Mucosa of stomach (tissue), 1 donor: ENCODE measurements at regions not wholly inside any gene's neighbourhood (a gene's known extent, or its start where the extent isn't known, plus 50 kb on each side); places are given as distances from the start of the nearest gene placed in this dataset.
"Not testable (repeated sequence)": the region's sequence is repeated elsewhere in the genome, so short reads cannot be mapped to it uniquely, and the experiment has no call there.

ENCODE experiments used
- H3K27me3 ChIP-seq: one replicate; pipeline ENCODE4 v1.7.0; 2013; ENCODE audit warnings: mild to moderate bottlenecking, low read length; ENCODE audit not compliant: control insufficient read depth, insufficient read depth
- H3K36me3 ChIP-seq: one replicate; pipeline ENCODE4 v1.7.0; 2013; ENCODE audit warnings: low read length; ENCODE audit not compliant: control insufficient read depth, insufficient read depth
- H3K4me1 ChIP-seq: one replicate; pipeline ENCODE4 v1.7.0; 2013; ENCODE audit warnings: mild to moderate bottlenecking, low read length; ENCODE audit not compliant: control insufficient read depth, insufficient read depth
- H3K4me3 ChIP-seq: one replicate; pipeline ENCODE4 v1.7.0; 2013; ENCODE audit warnings: low read length
- H3K9ac ChIP-seq: one replicate; pipeline ENCODE4 v1.7.0; 2013; ENCODE audit warnings: mild to moderate bottlenecking, low read length, moderate library complexity
- H3K9me3 ChIP-seq: one replicate; pipeline ENCODE4 v1.7.0; 2013; ENCODE audit warnings: mild to moderate bottlenecking, low read length, moderate library complexity; ENCODE audit not compliant: control insufficient read depth
- donor health status: Pancreatic carcinoma.

DNA sequence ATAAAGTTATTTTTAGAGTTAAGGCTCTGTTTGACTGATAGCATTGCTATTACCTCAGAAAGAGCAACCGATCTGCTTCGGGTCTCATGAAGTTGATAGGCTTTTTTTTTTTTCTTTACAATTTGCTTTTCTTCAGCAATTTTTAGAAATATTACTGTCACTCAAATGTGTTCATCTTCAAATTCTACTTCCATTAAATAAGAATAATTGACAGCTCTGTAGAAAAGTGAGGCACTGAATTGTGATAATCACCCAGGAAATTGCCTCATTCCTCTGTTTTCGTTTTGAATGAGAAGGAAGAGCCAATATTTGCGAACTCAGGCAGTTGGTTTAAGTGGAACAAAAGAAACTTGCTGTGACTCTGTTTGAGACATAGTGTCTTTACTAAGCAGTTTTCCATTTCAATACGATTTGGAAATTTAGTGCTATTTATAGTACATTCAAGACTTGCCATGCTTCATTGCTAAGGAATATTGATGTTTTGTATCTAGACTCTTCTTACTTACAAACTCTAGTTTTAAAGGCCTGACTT, 700.5 kb upstream of the CDH10 start:
- Histone ChIP-seq H3K27me3 (no peaks in the 10 kb centered on the region), H3K4me1 (no peaks in the 10 kb centered on the region), H3K36me3 (no peaks in the 10 kb centered on the region), H3K9ac (no peak overlapping the region), H3K9me3 (no peaks in the 10 kb centered on the region), H3K4me3 (no peak overlapping the region)

DNA sequence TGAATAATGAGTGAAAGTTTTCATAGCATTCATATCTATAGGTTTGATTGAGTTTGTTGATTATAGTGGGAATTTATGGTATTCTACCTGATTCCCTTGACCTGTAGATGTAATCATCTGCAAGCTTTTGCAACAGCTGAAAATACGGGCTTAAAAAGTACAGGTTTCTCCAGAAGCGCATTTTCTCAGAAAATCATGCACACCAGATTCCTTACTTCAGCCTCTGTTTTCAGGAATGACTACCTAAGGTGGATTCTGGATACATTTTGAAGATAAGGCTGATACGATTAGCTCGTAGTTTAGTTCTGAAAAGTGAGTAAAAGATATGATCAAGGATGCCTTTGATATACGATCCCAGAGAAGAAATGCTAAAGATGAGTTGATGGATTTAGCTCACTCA, 694.8 kb upstream of the CDH10 start:
- H3K9me3 ChIP-seq = no peaks in the 10 kb centered on the region
- H3K27me3 ChIP-seq = no peaks in the 10 kb centered on the region
- no peak overlapping the region for H3K9ac ChIP-seq
- no peaks in the 10 kb centered on the region for H3K36me3 ChIP-seq
- H3K4me1 ChIP-seq = no peaks in the 10 kb centered on the region
- H3K4me3 ChIP-seq = no peak overlapping the region

GRCh38 chr5:25334350-25334749, 689.6 kb upstream of the CDH10 start:
- H3K9me3 ChIP-seq = no peaks in the 10 kb centered on the region
- H3K36me3 ChIP-seq = no peaks in the 10 kb centered on the region
- no peak overlapping the region for H3K9ac ChIP-seq
- H3K4me3 ChIP-seq = no peak overlapping the region
- H3K4me1 ChIP-seq = no peaks in the 10 kb centered on the region
- H3K27me3 ChIP-seq = no peaks in the 10 kb centered on the region

DNA sequence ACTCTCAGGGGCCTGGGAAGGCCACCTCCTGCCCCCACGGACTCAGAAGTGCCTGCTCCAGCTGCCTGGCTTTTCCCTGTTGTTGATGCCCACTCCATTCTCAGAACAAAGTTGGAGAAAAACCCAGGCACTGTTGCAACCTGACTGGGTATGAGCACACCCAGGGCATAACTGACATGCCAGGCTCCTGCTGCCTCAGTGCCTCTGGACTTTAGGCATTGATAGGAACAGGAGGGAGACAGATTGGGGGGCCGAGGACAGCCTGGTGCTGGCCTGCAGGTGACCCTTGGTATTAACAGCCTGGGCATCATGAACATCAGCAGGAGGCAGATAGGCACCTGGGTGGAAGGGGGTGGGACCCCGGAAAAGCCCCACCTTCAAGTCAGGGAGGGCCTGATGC, 685.9 kb upstream of the CDH10 start:
- no peak overlapping the region for H3K4me3 ChIP-seq
- H3K4me1 ChIP-seq = no peaks in the 10 kb centered on the region
- H3K9me3 ChIP-seq = no peaks in the 10 kb centered on the region
- no peak overlapping the region for H3K9ac ChIP-seq
- no peaks in the 10 kb centered on the region for H3K36me3 ChIP-seq
- H3K27me3 ChIP-seq = no peaks in the 10 kb centered on the region

DNA sequence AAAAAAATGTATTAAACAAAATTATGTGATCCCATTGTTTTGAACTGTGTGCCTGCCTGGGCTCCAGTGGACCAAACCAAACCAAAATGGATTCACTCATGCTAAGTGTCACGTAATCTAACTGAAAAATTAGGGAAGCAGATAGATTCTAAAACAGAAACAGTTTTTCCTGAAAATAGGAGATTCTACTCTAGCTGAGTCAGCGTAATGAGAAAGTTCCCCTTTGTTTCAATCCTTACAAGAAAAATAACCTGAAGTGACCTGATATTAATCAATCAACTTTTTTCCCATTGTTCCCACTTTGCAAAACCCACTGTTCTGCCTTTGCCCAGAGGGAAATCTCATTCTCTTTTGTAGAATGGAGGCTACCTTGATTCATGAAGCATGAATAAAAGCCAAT, 682.4 kb upstream of the CDH10 start:
- H3K27me3 ChIP-seq = no peaks in the 10 kb centered on the region
- H3K4me1 ChIP-seq = no peaks in the 10 kb centered on the region
- H3K36me3 ChIP-seq = no peaks in the 10 kb centered on the region
- no peak overlapping the region for H3K9ac ChIP-seq
- H3K9me3 ChIP-seq = no peaks in the 10 kb centered on the region
- no peak overlapping the region for H3K4me3 ChIP-seq

GRCh38 chr5:25301836-25302235, 657.1 kb upstream of the CDH10 start:
- Histone ChIP-seq H3K9me3 (no peaks in the 10 kb centered on the region), H3K36me3 (no peaks in the 10 kb centered on the region), H3K27me3 (no peaks in the 10 kb centered on the region), H3K4me3 (no peak overlapping the region), H3K9ac (no peak overlapping the region), H3K4me1 (no peaks in the 10 kb centered on the region)

DNA sequence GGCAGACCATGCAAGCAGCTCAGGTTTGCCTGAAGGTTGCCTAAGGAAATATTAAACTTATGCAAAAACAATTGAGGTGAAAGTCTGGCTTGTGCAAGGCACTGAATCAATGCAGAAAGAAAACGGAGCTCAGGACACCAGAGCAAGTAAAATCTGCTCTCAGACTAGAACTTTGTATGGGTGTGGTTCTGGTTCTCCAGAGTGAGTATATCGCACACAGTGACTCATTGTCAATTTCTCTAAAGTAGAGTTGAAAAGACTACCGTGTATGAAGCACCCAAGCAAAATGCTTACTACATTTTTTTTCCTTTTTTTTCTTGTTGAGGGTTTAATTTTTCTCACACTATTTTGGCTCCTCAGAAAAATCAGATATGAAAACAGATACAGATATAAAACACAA, 650.3 kb upstream of the CDH10 start:
- Histone ChIP-seq H3K27me3 (no peaks in the 10 kb centered on the region), H3K36me3 (no peaks in the 10 kb centered on the region), H3K4me3 (no peak overlapping the region), H3K4me1 (no peaks in the 10 kb centered on the region), H3K9me3 (peaks cover 5% of the 10 kb centered on the region), H3K9ac (no peak overlapping the region)

DNA sequence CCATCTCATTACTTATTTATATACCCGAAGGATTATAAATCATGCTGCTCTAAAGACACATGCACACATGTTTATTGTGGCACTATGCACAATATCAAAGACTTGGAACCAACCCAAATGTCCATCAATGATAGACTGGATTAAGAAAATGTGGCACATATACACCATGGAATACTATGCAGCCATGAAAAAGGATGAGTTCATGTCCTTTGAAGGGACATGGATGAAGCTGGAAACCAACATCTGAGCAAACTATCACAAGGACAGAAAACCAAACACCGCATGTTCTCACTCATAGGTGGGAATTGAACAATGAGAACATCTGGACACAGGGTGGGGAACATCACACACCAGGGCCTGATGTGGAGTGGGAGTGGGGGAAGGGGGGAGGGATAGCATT, 645.0 kb upstream of the CDH10 start:
- not testable (repeated sequence) for H3K9me3 ChIP-seq, H3K9ac ChIP-seq, H3K36me3 ChIP-seq, H3K27me3 ChIP-seq, H3K4me3 ChIP-seq, H3K4me1 ChIP-seq

DNA sequence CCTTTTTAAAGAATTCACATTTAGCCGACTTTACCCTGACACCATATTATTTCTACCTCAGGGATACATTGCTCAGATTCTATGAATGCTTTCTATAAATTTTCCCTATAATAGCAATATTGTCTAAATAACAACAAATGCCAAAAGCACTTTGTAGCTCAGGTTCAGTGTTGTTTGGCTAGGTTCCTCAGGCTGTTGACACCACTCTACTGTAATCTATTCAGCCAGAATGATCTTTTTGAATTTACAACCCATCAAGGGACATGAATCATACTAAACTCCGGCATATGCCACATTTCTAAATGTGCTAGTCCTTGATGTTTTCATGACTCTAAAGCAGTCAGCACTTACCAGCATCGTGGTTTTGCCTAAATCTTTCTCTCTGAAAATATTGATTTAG, 641.5 kb upstream of the CDH10 start:
- H3K4me3 ChIP-seq = no peak overlapping the region
- H3K27me3 ChIP-seq = no peaks in the 10 kb centered on the region
- no peaks in the 10 kb centered on the region for H3K9me3 ChIP-seq
- H3K9ac ChIP-seq = no peak overlapping the region
- no peaks in the 10 kb centered on the region for H3K36me3 ChIP-seq
- no peaks in the 10 kb centered on the region for H3K4me1 ChIP-seq

GRCh38 chr5:25285136-25285535, 640.4 kb upstream of the CDH10 start:
- no peaks in the 10 kb centered on the region for H3K27me3 ChIP-seq
- H3K36me3 ChIP-seq = no peaks in the 10 kb centered on the region
- H3K9ac ChIP-seq = no peak overlapping the region
- no peak overlapping the region for H3K4me3 ChIP-seq
- no peaks in the 10 kb centered on the region for H3K4me1 ChIP-seq
- no peaks in the 10 kb centered on the region for H3K9me3 ChIP-seq

DNA sequence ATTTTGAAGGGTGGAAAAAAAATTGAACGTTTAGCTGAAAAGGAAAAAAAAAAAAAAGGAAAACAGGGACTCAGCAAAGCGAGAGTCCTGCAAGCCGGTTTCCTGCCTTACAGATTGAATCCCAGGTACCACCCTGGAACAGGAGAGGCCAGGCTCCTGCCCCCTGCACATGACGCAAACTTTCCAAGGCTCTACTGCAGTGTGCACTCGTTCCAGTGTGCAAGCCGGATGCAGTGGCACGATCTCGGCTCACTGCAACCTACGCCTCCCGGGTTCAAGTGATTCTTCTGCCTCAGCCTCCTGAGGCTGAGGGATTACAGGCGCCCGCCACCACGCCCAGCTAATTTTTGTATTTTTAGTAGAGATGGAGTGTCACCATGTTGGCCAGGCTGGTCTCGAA, 618.7 kb upstream of the CDH10 start:
- not testable (repeated sequence) for H3K4me3 ChIP-seq, H3K4me1 ChIP-seq, H3K9me3 ChIP-seq, H3K27me3 ChIP-seq, H3K36me3 ChIP-seq, H3K9ac ChIP-seq

DNA sequence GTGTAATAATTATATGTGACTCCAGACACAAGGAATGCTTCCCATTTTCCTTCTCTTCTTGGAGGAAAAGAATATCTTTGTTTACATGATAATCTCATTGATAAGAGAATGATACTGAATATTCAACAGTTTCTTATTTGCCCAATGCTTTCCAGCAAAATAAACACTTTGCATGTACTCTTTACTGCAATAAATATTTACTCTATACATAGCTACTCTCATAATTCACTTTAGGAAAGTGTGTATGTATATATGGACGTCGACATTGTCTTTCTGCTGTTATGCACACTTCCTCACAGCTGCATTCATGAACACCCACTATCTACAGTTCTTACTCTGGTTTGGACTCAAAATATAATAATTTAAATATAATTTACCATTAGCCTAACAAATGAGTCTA, 617.4 kb upstream of the CDH10 start:
- no peaks in the 10 kb centered on the region for H3K27me3 ChIP-seq
- H3K9ac ChIP-seq = no peak overlapping the region
- no peak overlapping the region for H3K4me3 ChIP-seq
- H3K9me3 ChIP-seq = no peaks in the 10 kb centered on the region
- H3K4me1 ChIP-seq = no peaks in the 10 kb centered on the region
- H3K36me3 ChIP-seq = no peaks in the 10 kb centered on the region

DNA sequence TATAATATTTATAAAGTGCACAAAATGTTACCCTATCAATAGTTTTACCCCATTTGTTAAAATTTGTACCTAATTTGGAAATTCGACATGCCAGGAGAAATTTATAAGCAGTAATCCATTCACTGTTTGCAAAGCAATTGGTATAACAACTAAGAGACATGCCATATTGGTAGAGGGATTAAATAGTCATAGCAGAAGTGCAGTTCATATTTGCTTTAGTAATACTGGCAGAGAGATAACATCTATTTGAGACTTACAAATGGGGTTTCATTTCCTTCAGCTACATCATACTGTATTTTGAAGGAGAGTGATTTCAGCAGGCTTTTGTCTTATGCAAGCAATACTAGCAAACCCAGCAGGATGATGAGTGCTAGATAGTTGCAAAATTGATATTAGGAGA, 610.4 kb upstream of the CDH10 start:
- Histone ChIP-seq H3K9me3 (no peaks in the 10 kb centered on the region), H3K27me3 (no peaks in the 10 kb centered on the region), H3K4me1 (no peaks in the 10 kb centered on the region), H3K4me3 (no peak overlapping the region), H3K9ac (no peak overlapping the region), H3K36me3 (no peaks in the 10 kb centered on the region)
